Heart left ventricle (tissue), 16 donors: ENCODE measurements at regions not wholly inside any gene's neighbourhood (a gene's known extent, or its start where the extent isn't known, plus 50 kb on each side); places are given as distances from the start of the nearest gene placed in this dataset.

Source experiments
- ATAC-seq, 4 donors: fragments of 200-7000 bp; cut with Tn5 transposase; one replicate each; pipeline ENCODE4 v1.9.1; 2020 to 2022; ENCODE audit warnings: moderate library complexity in 4 of 4, mild to moderate bottlenecking in 3 of 4, moderate number of reproducible peaks in 1 of 4
- DNase-seq, 5 donors: peaks; one replicate each; pipeline ENCODE4 v3.0.0-alpha.2; 2020
- H3K27ac ChIP-seq, 12 donors: fragments of 200-600 bp; sonication (generic) in 4 of 12; one replicate each; pipeline versions ENCODE4 v1.5.0 to v1.8.0; 2016 to 2022; ENCODE audit warnings: mild to moderate bottlenecking in 2 of 12
- H3K27me3 ChIP-seq, 9 donors: fragments of 200-600 bp; sonication (generic) in 2 of 9; one replicate each; pipeline versions ENCODE4 v1.5.1 to v1.8.0; 2016 to 2022; ENCODE audit warnings: mild to moderate bottlenecking in 3 of 9
- H3K36me3 ChIP-seq, 9 donors: fragments of 200-600 bp; sonication (generic) in 2 of 9; one replicate each; pipeline versions ENCODE4 v1.5.0 to v1.8.0; 2018 to 2022; ENCODE audit warnings: mild to moderate bottlenecking in 2 of 9
- H3K4me1 ChIP-seq, 12 donors: fragments of 200-600 bp; sonication (generic) in 4 of 12; one replicate each; pipeline versions ENCODE4 v1.5.0 to v1.8.0; 2016 to 2022; ENCODE audit warnings: mild to moderate bottlenecking in 3 of 12
- H3K4me3 ChIP-seq, 12 donors: fragments of 200-600 bp; sonication (generic) in 4 of 12; one replicate each; pipeline versions ENCODE4 v1.5.0 to v1.8.0; 2017 to 2022; ENCODE audit warnings: mild to moderate bottlenecking in 9 of 12, moderate library complexity in 4 of 12
- H3K9me3 ChIP-seq, 12 donors: fragments of 200-600 bp; sonication (generic) in 4 of 12; one replicate each; pipeline versions ENCODE4 v1.5.0 to v1.8.0; 2016 to 2022; ENCODE audit warnings: mild to moderate bottlenecking in 1 of 12
- POLR2A ChIP-seq, 2 donors: fragments of 450-650 bp; IDR thresholded peaks; one replicate each; pipeline ENCODE4 v1.6.1; 2017; ENCODE audit warnings: antibody characterized with exemption in 2 of 2, mild to moderate bottlenecking in 2 of 2, moderate library complexity in 2 of 2
- WGBS, 4 donors: extraction: QIAGEN DNeasy Blood & Tissue Kit in 2 of 4; methylation state at CpG; one replicate each; pipeline versions ENCODE4 v1.1.5 to v1.1.7; 2013 to 2018; 5-methylcytosine and 5-hydroxymethylcytosine counted together
- intact Hi-C, 10 donors: fragments of 100-400 bp; cut with DNase I; formaldehyde crosslinking; loops; one replicate each; pipeline versions ENCODE4 v1.11.1 to v1.14.2; 2022
- TF ChIP-seq, protein P1 (sequence below), 12 donors: fragments of 200-600 bp; sonication (generic) in 4 of 12; IDR thresholded peaks; one replicate each; pipeline versions ENCODE4 v1.5.0 to v1.8.0; 2018 to 2022; ENCODE audit warnings: antibody characterized with exemption in 12 of 12, mild to moderate bottlenecking in 5 of 12
- donor health status: ischemic (EF 13 %, LVEDD 7.1; RV severe dilation, severe dysfunction).
- donor health status: healthy with polysubstance abuse.
- donor health status: DM: no; HTN: yes; CAD: no.
- donor health status: DM: no; HTN: no; CAD: no.
- donor health status: ischemic (EF 25% LVEDD 6.9; RV normal size, moderate dysfunction).
- donor health status: ischemic (EF 25% LVEDD 5.7; RV mildly dilated, moderate dysfunction).
- donor health status: healthy.
- donor health status: DM: yes; HTN: yes; CAD: no.
- donor health status: ischemic (EF 35%, LVEDD 5.7; RV mildly dilated, moderate dysfunction).
- donor health status: nonischemic (EF 11% LVEDD 7.7; RV severe dilation, severe dysfunction).
- donor health status: DM: yes; HTN: yes; CAD: no.
- donor health status: PGD.
- donor health status: ischemic (EF 29% LVEDD 5.4; RV normal size, mild dysfunction).
- donor health status: nonischemic (EF 23%, LVEDD 6.1; RV moderate dilation, normal function).

DNA sequence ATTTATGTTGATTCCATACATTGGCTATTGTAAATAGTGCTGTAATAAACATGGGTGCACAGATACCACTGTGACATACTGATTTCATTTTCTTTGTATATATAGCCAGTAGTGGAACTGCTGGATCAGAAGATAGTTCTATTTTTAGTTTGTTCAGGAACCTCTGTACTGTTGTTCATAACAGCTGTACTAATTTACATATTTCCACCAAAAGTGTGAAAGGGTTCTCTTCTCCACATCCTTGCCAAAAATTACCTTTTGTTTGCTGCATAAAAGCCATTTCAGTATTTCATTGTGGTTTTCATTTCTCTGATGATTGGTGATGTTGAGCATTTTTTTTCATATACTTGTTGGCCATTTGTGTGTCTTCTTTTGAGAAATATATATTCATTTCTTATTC is 1962.1 kb downstream of the PCDH9 start:
- intact Hi-C loops: no loop called here
- no peaks in the 10 kb centered on the region for H3K36me3 ChIP-seq
- ATAC-seq (no peak), DNase-seq (no peak)
- no peak overlapping the region for H3K4me3 ChIP-seq
- H3K27me3 ChIP-seq: no peaks in the 10 kb centered on the region
- no peaks in the 10 kb centered on the region for H3K4me1 ChIP-seq
- peaks cover 0 to 4% (median 0%) of the 10 kb centered on the region in 12 donors for H3K9me3 ChIP-seq
- no peak for TF ChIP-seq POLR2A (IDR thresholded peaks at IDR 0.05)
- TF ChIP-seq, protein P1, sequence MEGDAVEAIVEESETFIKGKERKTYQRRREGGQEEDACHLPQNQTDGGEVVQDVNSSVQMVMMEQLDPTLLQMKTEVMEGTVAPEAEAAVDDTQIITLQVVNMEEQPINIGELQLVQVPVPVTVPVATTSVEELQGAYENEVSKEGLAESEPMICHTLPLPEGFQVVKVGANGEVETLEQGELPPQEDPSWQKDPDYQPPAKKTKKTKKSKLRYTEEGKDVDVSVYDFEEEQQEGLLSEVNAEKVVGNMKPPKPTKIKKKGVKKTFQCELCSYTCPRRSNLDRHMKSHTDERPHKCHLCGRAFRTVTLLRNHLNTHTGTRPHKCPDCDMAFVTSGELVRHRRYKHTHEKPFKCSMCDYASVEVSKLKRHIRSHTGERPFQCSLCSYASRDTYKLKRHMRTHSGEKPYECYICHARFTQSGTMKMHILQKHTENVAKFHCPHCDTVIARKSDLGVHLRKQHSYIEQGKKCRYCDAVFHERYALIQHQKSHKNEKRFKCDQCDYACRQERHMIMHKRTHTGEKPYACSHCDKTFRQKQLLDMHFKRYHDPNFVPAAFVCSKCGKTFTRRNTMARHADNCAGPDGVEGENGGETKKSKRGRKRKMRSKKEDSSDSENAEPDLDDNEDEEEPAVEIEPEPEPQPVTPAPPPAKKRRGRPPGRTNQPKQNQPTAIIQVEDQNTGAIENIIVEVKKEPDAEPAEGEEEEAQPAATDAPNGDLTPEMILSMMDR (IDR thresholded peaks at IDR 0.05): no peak
- H3K27ac ChIP-seq: no peak overlapping the region

DNA sequence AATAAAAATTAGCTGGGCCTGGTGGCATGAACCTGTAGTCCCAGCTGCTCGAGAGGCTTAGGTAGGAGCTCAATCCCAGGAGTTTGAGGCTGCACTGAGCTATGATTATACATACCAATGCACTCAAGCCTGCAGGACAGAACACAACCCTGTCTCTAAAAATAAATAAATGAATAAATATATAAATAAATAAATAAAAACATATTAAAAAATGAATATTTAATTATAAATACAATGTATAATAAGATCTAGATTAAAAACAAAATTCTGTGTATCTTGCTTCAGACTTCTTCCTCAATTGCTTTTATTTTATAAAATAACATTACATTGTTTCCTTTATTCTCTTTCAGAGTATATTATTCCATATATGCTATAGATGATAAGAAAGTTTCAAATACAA is 1964.1 kb downstream of the PCDH9 start:
- Histone ChIP-seq H3K4me3 (no peak overlapping the region), H3K27ac (no peak overlapping the region), H3K4me1 (no peaks in the 10 kb centered on the region), H3K27me3 (no peaks in the 10 kb centered on the region), H3K9me3 (no peaks in the 10 kb centered on the region), H3K36me3 (no peaks in the 10 kb centered on the region)
- DNase-seq: no peak
- WGBS, 4 donors: 63 to 81% (median 66%) methylated on average over 1 of the region's 1 CpG
- TF ChIP-seq, protein P1 (IDR thresholded peaks at IDR 0.05): no peak
- TF ChIP-seq POLR2A (IDR thresholded peaks at IDR 0.05): no peak
- intact Hi-C loops: no loop called here
- no peak for ATAC-seq

DNA sequence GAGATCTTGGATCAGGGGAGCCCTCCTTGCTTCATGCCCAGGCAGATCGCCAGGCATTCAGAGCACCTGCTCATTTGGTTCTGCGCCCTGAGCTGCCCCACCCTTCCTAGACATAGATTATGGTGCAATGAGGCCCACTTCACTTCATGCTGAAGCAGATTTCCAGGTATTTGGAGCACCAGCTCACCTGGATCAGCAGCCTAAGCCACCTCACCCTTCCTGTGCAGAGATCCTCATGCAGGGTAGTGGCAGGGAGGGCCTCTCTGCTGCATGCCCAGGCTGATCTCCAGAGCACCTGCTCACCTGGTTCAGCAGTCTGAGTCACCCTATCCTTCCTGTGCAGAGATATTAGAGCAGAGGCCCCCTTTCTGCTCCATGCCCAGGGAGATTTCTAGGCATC is 1966.1 kb downstream of the PCDH9 start:
- 66 to 91% (median 76%) methylated on average over 2 of the region's 2 CpGs for WGBS, 4 donors
- Histone ChIP-seq H3K4me1 (no peaks in the 10 kb centered on the region), H3K4me3 (no peak overlapping the region), H3K27ac (no peak overlapping the region), H3K36me3 (no peaks in the 10 kb centered on the region), H3K9me3 (no peaks in the 10 kb centered on the region), H3K27me3 (no peaks in the 10 kb centered on the region)
- DNase-seq: peak in 1 of 5 donors; percentile 40
- no peak for ATAC-seq
- TF ChIP-seq POLR2A (IDR thresholded peaks at IDR 0.05): no peak
- TF ChIP-seq, protein P1 (IDR thresholded peaks at IDR 0.05): no peak
- intact Hi-C loops: no loop called here

DNA sequence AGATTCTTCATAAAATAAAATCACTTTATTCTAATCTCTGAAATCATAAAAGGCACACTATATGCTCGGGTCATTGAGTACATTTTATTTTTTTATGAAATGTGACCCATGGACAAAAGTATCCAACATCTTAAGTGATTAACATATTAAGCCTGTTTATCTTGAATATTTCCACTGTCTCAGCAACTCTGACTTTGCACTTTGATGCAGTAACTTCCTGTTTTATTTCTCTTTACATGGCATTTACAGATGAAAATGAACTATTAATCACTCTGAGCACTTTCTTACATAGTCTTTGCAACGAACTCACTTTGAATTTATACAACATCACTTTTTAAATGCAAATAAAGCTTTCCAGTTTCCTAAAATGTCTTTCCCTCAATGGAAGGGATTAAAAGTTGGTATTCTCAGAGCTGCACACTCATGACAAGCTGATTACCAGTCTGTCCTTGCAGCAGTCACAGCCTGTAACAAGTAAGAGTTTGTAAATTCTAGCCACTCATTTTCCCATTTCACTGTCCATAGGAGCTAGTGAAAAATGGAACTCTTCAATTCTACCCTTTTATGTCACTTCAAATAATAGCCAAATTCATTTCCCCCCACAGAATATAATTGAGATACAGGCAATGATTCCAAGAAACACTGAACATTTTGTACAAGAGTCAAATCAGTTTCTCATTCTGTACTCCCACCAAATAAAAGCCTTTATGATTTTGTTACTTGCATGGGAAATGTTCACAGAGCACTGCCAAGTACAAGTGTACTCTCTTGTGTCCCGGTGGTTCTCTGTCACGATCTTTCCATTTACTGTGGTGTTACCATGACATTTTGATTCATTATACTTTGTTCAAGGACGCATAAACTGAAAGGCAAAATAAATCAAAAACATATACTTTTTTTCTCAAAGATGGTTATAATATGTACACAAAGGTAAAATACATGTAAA is 1968.9 kb downstream of the PCDH9 start:
- Histone ChIP-seq H3K4me1 (no peaks in the 10 kb centered on the region), H3K4me3 (peak overlapping the region in 8 of 12 donors; percentile 8 to 41 (median 26)), H3K27ac (no peak overlapping the region), H3K9me3 (no peaks in the 10 kb centered on the region), H3K36me3 (no peaks in the 10 kb centered on the region), H3K27me3 (no peaks in the 10 kb centered on the region)
- ATAC-seq (no peak), DNase-seq (no peak)
- TF ChIP-seq POLR2A (IDR thresholded peaks at IDR 0.05): no peak
- TF ChIP-seq, protein P1 (IDR thresholded peaks at IDR 0.05): no peak
- WGBS, 4 donors: 49 to 54% (median 51%) methylated on average over 5 of the region's 5 CpGs
- intact Hi-C loops: no loop called here
